ENCODE measurements at regions not wholly inside any gene's neighbourhood (a gene's known extent, or its start where the extent isn't known, plus 50 kb on each side); places are given as distances from the start of the nearest gene placed in this dataset.

DNA sequence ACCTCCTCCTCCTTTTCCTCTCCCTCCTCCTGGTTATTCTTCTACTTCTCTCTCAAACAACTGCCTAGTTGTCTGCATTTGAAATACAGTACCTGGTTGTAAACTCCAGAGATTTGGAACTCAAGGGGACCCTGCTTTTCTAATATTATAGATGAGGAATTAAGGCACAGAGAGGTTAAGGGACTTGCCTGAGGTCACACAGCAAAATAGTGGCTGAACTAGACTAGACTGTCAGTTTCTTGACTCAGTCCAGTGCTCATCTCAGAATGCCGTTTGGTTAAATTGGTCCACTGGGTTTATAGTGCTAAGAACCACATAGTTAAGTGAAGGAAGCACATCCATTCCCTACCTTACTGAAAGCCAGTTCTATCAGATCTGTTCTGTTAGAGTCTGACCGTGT is 105.9 kb upstream of the VASH1 start:
- Histone ChIP-seq H3K4me3 (replicated peaks in 1 of 2; ENCODE audit: low read depth in 1 of 2, low read length in 2 of 2) (no peak overlapping the region), H3K27ac (ENCODE audit: low read depth, low read length) (no peak overlapping the region), H3K9me2 (ENCODE audit: insufficient read depth) (no peaks in the 10 kb centered on the region), H3K4me2 (ENCODE audit: low read length) (no peak overlapping the region), H3K27me3 (ENCODE audit: insufficient read depth, low read length) (peaks cover 7% of the 10 kb centered on the region; the same call in 1 of the 2 replicates), H3K9ac (ENCODE audit: low read length) (no peak overlapping the region), H4K20me1 (ENCODE audit: insufficient read depth) (no peaks in the 10 kb centered on the region), H3K4me1 (ENCODE audit: control insufficient read depth in 1 of 2, insufficient read depth in 2 of 2, low read length in 2 of 2) (no peaks in the 10 kb centered on the region), H3K79me2 (ENCODE audit: insufficient read depth, low read length) (no peaks in the 10 kb centered on the region), H3K36me3 (ENCODE audit: control insufficient read depth in 1 of 2, insufficient read depth in 2 of 2, low read length in 2 of 2) (no peaks in the 10 kb centered on the region), H2AFZ (ENCODE audit: low read depth, low read length, poor library complexity, severe bottlenecking) (no peak overlapping the region), H3K9me3 (ENCODE audit: control insufficient read depth in 1 of 2, insufficient read depth in 1 of 2, low read depth in 1 of 2, low read length in 2 of 2) (peaks cover 0 to 8% of the 10 kb centered on the region in 2 experiments; a peak in 1 of 4 replicates)
- BruUV-seq (replicated peaks): no TSS peak
- TF ChIP-seq FOSL1 (IDR thresholded peaks at IDR 0.05; ENCODE audit: low read depth) (no peak), EGR1 (IDR thresholded peaks at IDR 0.05; ENCODE audit: low read depth) (no peak)
- intact Hi-C loops (cut with micrococcal nuclease): no loop called here
- ChIA-PET POLR2A (no interaction called here), RAD21 (ENCODE audit: low non-redundant PET in 1 of 2, low total read pairs in 2 of 2, uncharacterized antibody in 2 of 2, unreplicated experiment in 2 of 2) (no interaction called here), CTCF (no interaction called here)
- DNase-seq (ENCODE audit: low read depth, low spot score) (no peak), ATAC-seq (no peak)

DNA sequence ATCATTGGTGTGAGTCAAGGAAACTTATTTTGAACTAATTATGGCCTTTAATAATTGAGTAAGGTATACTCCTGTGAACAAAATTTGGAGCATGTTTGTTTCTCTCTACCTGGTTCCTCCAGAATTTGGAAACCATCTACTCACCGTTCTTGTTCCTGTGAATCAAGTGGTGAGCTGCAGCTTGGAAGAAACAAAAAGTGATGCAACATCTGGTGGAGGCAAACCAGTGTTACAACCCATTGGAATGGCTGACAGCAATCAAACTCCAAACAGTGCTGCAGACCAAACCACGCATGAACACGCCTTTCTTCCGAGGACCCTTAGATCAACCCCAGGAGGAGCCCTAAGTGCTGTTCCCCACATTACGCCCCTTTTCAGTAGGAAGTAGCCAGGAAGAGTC is 104.7 kb upstream of the VASH1 start:
- no peak overlapping the region for H3K27ac ChIP-seq (ENCODE audit: low read depth, low read length)
- ATAC-seq (no peak), DNase-seq (ENCODE audit: low read depth, low spot score) (no peak)
- no peaks in the 10 kb centered on the region for H3K4me1 ChIP-seq (ENCODE audit: control insufficient read depth in 1 of 2, insufficient read depth in 2 of 2, low read length in 2 of 2)
- no TSS peak for BruUV-seq (replicated peaks)
- no peak overlapping the region for H3K9ac ChIP-seq (ENCODE audit: low read length)
- H3K9me3 ChIP-seq (ENCODE audit: control insufficient read depth in 1 of 2, insufficient read depth in 1 of 2, low read depth in 1 of 2, low read length in 2 of 2): peaks cover 0 to 8% of the 10 kb centered on the region in 2 experiments; a peak in 1 of 4 replicates
- RAD21 ChIA-PET (ENCODE audit: low non-redundant PET in 1 of 2, low total read pairs in 2 of 2, uncharacterized antibody in 2 of 2, unreplicated experiment in 2 of 2): no interaction called here
- H3K4me2 ChIP-seq (ENCODE audit: low read length): no peak overlapping the region
- TF ChIP-seq RAD21 (IDR thresholded peaks at IDR 0.05; ENCODE audit: low read depth) (no peak), ZBTB33 (IDR thresholded peaks at IDR 0.05; ENCODE audit: extremely low read depth, insufficient replicate concordance, low read length) (no peak), ZNF274 (IDR thresholded peaks at IDR 0.05; ENCODE audit: low read depth, low read length) (no peak), POLR2AphosphoS5 (IDR thresholded peaks at IDR 0.05; ENCODE audit: low read depth, low read length) (no peak), SRF (IDR thresholded peaks at IDR 0.05; ENCODE audit: low read depth) (no peak)
- CTCF ChIA-PET: no interaction called here
- no peaks in the 10 kb centered on the region for H3K9me2 ChIP-seq (ENCODE audit: insufficient read depth)
- intact Hi-C loops (cut with micrococcal nuclease): no loop called here
- no peaks in the 10 kb centered on the region for H3K79me2 ChIP-seq (ENCODE audit: insufficient read depth, low read length)
- H3K36me3 ChIP-seq (ENCODE audit: control insufficient read depth in 1 of 2, insufficient read depth in 2 of 2, low read length in 2 of 2): no peaks in the 10 kb centered on the region
- no peaks in the 10 kb centered on the region for H4K20me1 ChIP-seq (ENCODE audit: insufficient read depth)
- H3K4me3 ChIP-seq (replicated peaks in 1 of 2; ENCODE audit: low read depth in 1 of 2, low read length in 2 of 2): no peak overlapping the region
- POLR2A ChIA-PET: no interaction called here
- peaks cover 7% of the 10 kb centered on the region; the same call in 1 of the 2 replicates for H3K27me3 ChIP-seq (ENCODE audit: insufficient read depth, low read length)
- no peak overlapping the region for H2AFZ ChIP-seq (ENCODE audit: low read depth, low read length, poor library complexity, severe bottlenecking)
